ENCODE measurements at regions not wholly inside any gene's neighbourhood (a gene's known extent, or its start where the extent isn't known, plus 50 kb on each side); places are given as distances from the start of the nearest gene placed in this dataset.
"Not testable (repeated sequence)": the region's sequence is repeated elsewhere in the genome, so short reads cannot be mapped to it uniquely, and the experiment has no call there.

DNA sequence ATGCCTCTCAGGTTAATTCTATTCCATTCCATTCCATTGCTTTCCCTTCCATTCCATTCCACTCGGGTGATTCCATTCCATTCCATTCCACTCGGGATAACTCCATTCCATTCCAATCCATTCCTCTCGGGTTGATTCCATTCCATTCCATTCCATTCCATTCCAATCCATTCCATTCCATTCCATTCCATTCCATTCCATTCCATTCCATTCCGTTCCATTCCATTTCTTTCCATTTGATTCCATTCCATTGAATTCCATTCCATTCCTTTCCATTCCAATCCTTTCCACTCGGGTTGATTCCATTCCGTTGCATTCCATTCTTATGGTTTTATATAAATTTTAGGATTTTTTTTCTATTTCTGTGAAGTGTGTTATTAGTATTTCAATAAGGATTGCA is 170.2 kb downstream of the CWH43 start:
- not testable (repeated sequence) for H3K4me1 ChIP-seq (ENCODE audit: insufficient read depth, low read length); H3K36me3 ChIP-seq (ENCODE audit: insufficient read depth, low read depth, low read length); H3K27ac ChIP-seq (ENCODE audit: low read length); H3K9ac ChIP-seq (ENCODE audit: low read depth, low read length); H3K27me3 ChIP-seq (ENCODE audit: insufficient read depth, low read length)
- Histone ChIP-seq H3K9me3 (ENCODE audit: insufficient read depth, low read depth, low read length) (peaks cover 69% of the 10 kb centered on the region), H3K4me3 (ENCODE audit: low read length) (peak overlapping the region; percentile 5; the same call in 1 of the 2 replicates)

DNA sequence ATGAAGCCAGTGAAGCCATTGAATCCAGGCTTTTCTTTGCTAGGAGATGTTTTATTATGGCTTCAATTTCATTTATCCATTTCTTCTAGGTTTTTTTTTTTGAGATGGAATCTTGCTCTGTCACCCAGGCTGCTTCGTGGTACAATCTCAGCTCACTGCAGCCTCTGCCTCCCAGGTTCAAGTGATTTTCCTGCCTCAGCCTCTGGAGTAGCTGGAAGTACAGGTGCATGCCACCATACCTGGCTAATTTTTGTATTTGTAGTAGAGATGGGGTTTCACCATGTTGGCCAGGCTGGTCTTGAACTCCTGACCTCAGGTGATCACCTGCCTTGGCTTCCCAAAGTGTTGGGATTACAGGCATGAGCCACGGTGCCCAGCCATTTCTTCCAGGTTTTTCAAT is 171.6 kb downstream of the CWH43 start:
- not testable (repeated sequence) for H3K27me3 ChIP-seq (ENCODE audit: insufficient read depth, low read length); H3K27ac ChIP-seq (ENCODE audit: low read length); H3K4me3 ChIP-seq (ENCODE audit: low read length); H3K9ac ChIP-seq (ENCODE audit: low read depth, low read length); H3K4me1 ChIP-seq (ENCODE audit: insufficient read depth, low read length); H3K36me3 ChIP-seq (ENCODE audit: insufficient read depth, low read depth, low read length)
- H3K9me3 ChIP-seq (ENCODE audit: insufficient read depth, low read depth, low read length) = peaks cover 56% of the 10 kb centered on the region

DNA sequence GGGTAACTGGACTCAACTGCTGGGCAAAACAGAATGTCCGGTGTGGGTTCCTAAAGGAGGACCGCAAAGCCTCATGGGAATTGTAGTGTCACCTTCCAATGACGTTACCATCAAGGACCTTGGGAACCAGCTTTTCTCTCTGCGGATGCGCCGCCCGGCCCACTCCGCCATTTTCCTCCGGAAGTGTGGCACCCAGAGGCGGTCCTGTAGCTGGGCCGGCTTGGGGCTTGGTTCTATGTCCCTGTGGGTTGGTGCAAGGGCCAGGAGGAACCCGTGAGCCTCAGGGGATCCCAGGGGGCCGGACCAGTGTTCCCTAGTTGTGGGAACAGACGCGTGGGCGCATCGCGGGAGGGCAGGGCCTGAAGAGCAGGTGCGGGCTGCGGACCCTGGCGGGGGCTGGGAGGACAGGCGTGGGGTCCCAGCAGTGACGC is 175.1 kb downstream of the CWH43 start:
- not testable (repeated sequence) for H3K4me3 ChIP-seq (ENCODE audit: low read length); H3K36me3 ChIP-seq (ENCODE audit: insufficient read depth, low read depth, low read length); H3K4me1 ChIP-seq (ENCODE audit: insufficient read depth, low read length); H3K9ac ChIP-seq (ENCODE audit: low read depth, low read length); H3K27ac ChIP-seq (ENCODE audit: low read length); H3K27me3 ChIP-seq (ENCODE audit: insufficient read depth, low read length)
- H3K9me3 ChIP-seq (ENCODE audit: insufficient read depth, low read depth, low read length) = peaks cover 21% of the 10 kb centered on the region

DNA sequence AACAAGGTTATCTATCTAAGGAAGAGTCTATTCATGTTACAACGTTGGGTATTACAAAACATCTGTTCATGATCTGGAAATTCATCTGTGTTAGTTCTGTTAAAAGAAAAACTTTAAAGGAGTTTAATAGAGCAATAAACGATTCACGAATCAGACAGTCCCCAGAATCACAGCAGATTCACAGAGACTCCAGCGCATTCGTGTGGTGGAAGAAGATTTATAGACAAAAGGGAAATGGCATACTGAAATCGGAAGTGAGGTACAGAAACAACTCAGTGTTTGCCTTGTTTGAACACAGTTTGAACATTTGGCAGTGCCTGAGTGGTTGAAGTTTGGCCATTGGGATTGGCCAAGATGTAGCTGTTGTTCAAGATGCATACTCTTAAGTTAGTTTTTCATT is 178.8 kb downstream of the CWH43 start:
- not testable (repeated sequence) for H3K27me3 ChIP-seq (ENCODE audit: insufficient read depth, low read length); H3K9me3 ChIP-seq (ENCODE audit: insufficient read depth, low read depth, low read length); H3K36me3 ChIP-seq (ENCODE audit: insufficient read depth, low read depth, low read length); H3K27ac ChIP-seq (ENCODE audit: low read length); H3K4me3 ChIP-seq (ENCODE audit: low read length); H3K9ac ChIP-seq (ENCODE audit: low read depth, low read length); H3K4me1 ChIP-seq (ENCODE audit: insufficient read depth, low read length)

DNA sequence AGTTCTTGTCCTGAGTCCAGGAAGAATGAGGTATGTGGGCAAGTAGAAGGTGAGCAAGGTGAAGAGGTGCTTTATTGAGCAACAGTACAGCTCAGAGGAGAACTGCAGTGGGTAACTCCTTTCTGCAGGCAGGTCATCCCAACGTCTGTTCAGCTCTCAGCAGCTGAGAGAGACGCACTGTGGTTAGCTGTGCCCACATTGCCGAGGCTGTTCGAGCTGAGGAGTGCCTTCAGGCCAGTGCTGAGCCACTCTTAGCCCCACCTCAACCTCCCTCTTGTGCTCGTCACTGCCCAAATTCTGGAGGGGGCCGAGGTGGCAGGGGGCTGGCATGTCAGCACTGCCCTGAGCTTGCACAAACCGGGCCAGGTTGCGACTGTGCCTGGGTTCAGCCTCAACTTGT is 191.8 kb downstream of the CWH43 start:
- H3K4me3 ChIP-seq (ENCODE audit: low read length); H3K27ac ChIP-seq (ENCODE audit: low read length); H3K9ac ChIP-seq (ENCODE audit: low read depth, low read length); H3K4me1 ChIP-seq (ENCODE audit: insufficient read depth, low read length); H3K9me3 ChIP-seq (ENCODE audit: insufficient read depth, low read depth, low read length); H3K27me3 ChIP-seq (ENCODE audit: insufficient read depth, low read length); H3K36me3 ChIP-seq (ENCODE audit: insufficient read depth, low read depth, low read length): not testable (repeated sequence)

DNA sequence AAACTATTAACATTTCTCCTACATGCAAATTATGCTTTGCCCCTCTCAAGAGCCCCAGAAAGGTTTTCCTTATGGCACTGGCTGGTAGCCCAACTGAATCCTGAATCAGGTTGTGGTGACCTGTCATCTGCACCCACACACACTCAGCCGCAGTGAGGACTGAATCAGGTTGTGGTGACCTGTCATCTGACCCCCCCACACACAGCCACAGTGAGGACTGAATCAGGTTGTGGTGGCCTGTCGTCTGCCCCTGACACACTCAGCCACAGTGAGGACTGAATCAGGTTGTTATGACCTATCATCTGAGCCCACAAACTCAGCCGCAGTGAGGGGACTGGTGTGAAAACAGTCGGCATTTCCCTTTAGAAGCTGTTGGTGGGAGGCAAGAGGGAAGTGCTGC is 195.0 kb downstream of the CWH43 start:
- H3K4me1 ChIP-seq (ENCODE audit: insufficient read depth, low read length); H3K27ac ChIP-seq (ENCODE audit: low read length); H3K27me3 ChIP-seq (ENCODE audit: insufficient read depth, low read length); H3K4me3 ChIP-seq (ENCODE audit: low read length); H3K9me3 ChIP-seq (ENCODE audit: insufficient read depth, low read depth, low read length); H3K36me3 ChIP-seq (ENCODE audit: insufficient read depth, low read depth, low read length); H3K9ac ChIP-seq (ENCODE audit: low read depth, low read length): not testable (repeated sequence)

DNA sequence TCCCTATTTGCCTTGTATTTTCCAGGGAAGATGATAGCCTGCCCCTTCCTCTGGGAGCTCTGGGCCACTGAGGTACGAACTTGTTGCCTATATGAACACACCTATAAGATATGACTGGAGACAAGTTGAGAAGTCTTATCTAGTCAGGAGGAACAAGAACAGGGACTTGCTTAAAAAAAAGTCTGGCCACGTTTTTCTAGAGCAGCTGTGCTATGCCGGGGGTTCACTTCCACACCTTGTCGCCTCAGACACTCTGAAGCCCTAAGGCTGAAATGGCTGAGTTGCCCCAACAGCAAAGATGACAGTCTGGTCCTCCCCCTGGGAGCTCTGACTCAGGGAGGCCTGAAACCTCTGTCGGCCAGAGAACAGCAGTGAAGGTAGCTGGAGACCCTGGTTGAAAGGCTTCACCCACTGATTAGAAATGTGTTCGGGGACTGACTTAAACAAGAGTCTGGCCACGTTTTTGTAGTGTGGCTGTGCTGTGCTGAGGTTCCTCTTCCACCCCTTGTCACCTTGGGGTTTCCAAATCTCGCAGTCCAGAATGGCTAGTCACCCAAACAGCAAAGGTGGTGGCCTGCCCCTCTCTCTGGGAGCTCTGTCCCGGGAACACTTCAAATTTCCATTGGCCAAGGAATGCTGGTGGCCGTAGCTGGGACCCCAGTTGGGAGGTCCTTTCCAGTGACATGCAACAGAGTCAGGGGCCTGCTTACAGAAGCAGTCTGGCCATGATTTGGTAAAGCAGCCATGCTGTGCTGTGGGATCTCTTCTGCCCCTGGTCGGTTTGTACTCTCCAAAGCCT is 225.5 kb downstream of the CWH43 start:
- not testable (repeated sequence) for H3K9ac ChIP-seq (ENCODE audit: low read depth, low read length); H3K27ac ChIP-seq (ENCODE audit: low read length); H3K36me3 ChIP-seq (ENCODE audit: insufficient read depth, low read depth, low read length); H3K27me3 ChIP-seq (ENCODE audit: insufficient read depth, low read length); H3K4me1 ChIP-seq (ENCODE audit: insufficient read depth, low read length); H3K4me3 ChIP-seq (ENCODE audit: low read length)
- H3K9me3 ChIP-seq (ENCODE audit: insufficient read depth, low read depth, low read length) = peaks cover 63% of the 10 kb centered on the region

DNA sequence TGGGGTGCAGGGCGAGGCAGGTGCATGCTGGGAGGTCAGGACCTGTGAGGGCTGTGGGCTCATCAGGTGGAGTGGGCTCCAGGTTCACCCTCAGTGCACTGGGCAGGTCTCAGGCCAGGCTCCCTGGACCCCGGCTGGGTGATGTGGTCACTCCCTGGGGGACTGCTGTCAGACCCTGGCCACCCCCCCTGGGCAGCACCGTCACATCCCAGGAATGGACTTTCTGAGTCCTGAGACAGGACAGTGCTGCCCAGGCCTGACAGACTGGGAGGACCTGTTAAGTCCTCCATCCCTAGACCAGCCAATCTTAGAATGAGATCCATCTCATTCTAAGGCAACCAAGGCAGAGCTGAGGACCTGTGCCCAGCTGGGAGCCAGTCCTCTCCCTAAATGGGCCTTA is 227.2 kb downstream of the CWH43 start:
- not testable (repeated sequence) for H3K4me1 ChIP-seq (ENCODE audit: insufficient read depth, low read length); H3K36me3 ChIP-seq (ENCODE audit: insufficient read depth, low read depth, low read length); H3K4me3 ChIP-seq (ENCODE audit: low read length); H3K27me3 ChIP-seq (ENCODE audit: insufficient read depth, low read length); H3K27ac ChIP-seq (ENCODE audit: low read length); H3K9ac ChIP-seq (ENCODE audit: low read depth, low read length)
- H3K9me3 ChIP-seq (ENCODE audit: insufficient read depth, low read depth, low read length) = peaks cover 80% of the 10 kb centered on the region

DNA sequence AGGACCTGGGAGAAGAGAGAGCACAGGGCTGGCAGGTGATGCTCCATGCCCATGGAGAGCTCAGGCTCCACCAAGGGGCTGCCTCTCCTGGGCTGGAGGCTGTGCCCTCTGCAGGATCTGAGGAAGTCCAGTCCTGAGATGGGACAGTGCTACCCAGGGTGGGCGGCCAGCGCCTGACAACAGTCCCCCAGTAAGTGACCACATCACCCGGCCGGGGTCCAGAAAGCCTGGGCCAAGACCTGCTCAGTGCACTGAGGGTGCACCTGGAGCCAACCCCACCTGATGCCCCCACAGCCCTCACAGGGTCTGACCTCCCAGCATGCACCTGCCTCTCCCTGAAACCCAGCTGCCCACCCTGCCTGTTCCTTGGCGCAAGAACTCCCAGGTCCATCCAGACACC is 227.7 kb downstream of the CWH43 start:
- H3K9ac ChIP-seq (ENCODE audit: low read depth, low read length); H3K4me3 ChIP-seq (ENCODE audit: low read length); H3K27me3 ChIP-seq (ENCODE audit: insufficient read depth, low read length); H3K27ac ChIP-seq (ENCODE audit: low read length); H3K36me3 ChIP-seq (ENCODE audit: insufficient read depth, low read depth, low read length); H3K4me1 ChIP-seq (ENCODE audit: insufficient read depth, low read length): not testable (repeated sequence)
- peaks cover 85% of the 10 kb centered on the region for H3K9me3 ChIP-seq (ENCODE audit: insufficient read depth, low read depth, low read length)

DNA sequence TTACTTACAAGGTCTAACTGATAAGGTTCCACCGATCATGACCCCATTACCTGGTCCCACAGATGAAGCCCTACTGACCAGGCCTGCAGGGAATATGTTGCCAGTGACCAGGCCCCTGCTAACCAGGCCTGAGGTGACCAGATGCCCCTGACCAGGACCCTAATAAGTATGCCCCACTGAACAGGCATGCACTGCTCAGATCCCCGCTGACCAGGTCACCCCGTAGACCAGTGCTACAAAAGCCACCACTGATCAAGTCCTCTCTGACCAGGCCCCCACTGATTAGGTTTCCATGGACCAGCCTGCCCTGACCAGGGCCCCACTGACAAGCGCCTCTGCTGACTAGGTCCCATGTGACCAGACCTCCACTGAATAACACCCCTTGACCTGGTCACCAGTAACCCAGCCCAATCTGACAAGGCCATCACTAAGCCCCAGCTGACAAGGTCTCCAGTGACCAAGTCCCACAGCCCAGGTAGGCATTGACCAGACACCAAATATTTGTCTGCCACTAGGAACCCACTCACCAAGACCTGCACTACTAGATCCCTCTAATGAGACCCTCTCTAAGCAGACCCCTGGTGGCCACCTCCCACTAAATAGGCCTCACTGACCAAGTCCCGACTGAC is 228.5 kb downstream of the CWH43 start:
- peaks cover 91% of the 10 kb centered on the region for H3K9me3 ChIP-seq (ENCODE audit: insufficient read depth, low read depth, low read length)
- H3K4me3 ChIP-seq (ENCODE audit: low read length); H3K9ac ChIP-seq (ENCODE audit: low read depth, low read length); H3K27ac ChIP-seq (ENCODE audit: low read length); H3K27me3 ChIP-seq (ENCODE audit: insufficient read depth, low read length); H3K4me1 ChIP-seq (ENCODE audit: insufficient read depth, low read length); H3K36me3 ChIP-seq (ENCODE audit: insufficient read depth, low read depth, low read length): not testable (repeated sequence)

DNA sequence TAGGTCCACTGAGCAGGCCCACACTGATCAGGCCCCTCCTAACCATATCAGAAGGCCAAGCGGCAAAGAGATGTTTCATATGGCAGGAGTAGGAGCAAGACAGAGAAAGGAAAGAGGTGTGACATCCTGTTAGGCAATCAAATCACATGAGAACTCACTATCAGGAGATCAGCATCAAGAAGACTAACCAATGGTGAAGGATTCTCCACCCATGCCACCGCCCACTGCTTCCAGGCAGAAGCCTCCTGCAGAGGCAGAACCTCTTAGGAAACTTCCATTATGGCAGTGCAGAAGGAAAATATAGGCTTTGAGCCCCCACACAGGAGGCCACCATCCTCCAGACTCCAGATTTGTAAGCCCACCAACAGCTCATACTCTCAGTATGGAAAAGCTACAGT is 229.0 kb downstream of the CWH43 start:
- not testable (repeated sequence) for H3K36me3 ChIP-seq (ENCODE audit: insufficient read depth, low read depth, low read length); H3K27ac ChIP-seq (ENCODE audit: low read length); H3K9ac ChIP-seq (ENCODE audit: low read depth, low read length); H3K4me3 ChIP-seq (ENCODE audit: low read length); H3K27me3 ChIP-seq (ENCODE audit: insufficient read depth, low read length); H3K4me1 ChIP-seq (ENCODE audit: insufficient read depth, low read length)
- peaks cover 91% of the 10 kb centered on the region for H3K9me3 ChIP-seq (ENCODE audit: insufficient read depth, low read depth, low read length)

DNA sequence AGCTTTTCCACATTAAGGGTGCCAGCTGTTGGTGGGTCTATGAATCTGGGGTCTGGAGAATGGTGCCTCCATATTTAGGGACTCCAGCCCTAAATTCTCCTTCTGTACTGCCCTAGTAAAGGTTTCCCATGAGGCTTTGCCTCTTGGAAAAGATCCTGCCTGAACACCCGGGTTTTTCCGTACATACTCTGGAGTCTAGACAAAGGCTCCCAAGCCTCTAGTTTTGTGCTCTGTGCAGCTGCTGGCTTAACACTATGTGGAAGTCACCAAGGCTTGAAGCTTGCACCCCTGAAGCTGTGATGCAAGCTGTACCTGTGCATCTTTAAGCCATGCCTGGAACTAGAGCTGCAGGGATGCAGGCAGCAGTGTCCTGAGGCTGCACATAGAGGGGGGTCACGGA is 230.5 kb downstream of the CWH43 start:
- not testable (repeated sequence) for H3K27me3 ChIP-seq (ENCODE audit: insufficient read depth, low read length); H3K9ac ChIP-seq (ENCODE audit: low read depth, low read length); H3K4me1 ChIP-seq (ENCODE audit: insufficient read depth, low read length); H3K27ac ChIP-seq (ENCODE audit: low read length); H3K4me3 ChIP-seq (ENCODE audit: low read length); H3K36me3 ChIP-seq (ENCODE audit: insufficient read depth, low read depth, low read length)
- H3K9me3 ChIP-seq (ENCODE audit: insufficient read depth, low read depth, low read length) = peaks cover 99% of the 10 kb centered on the region
